Mesothelial cell of epicardium (in vitro differentiated cells): ENCODE measurements at regions not wholly inside any gene's neighbourhood (a gene's known extent, or its start where the extent isn't known, plus 50 kb on each side); places are given as distances from the start of the nearest gene placed in this dataset.
"Not testable (repeated sequence)": the region's sequence is repeated elsewhere in the genome, so short reads cannot be mapped to it uniquely, and the experiment has no call there.

Experiments used
- DNase-seq, 2 experiments: peaks; one replicate each; pipeline ENCODE4 v3.0.0; 2021; ENCODE audit warnings: low spot score in 2 of 2; ENCODE audit not compliant: unreplicated experiment in 2 of 2
- H3K27ac Mint-ChIP-seq: 2 replicates; pipeline ENCODE4 v1.8.0; 2021; ENCODE audit warnings: mixed read lengths
- H3K27me3 Mint-ChIP-seq: 2 replicates; pipeline ENCODE4 v1.8.0; 2021; ENCODE audit warnings: low read depth, mixed read lengths
- H3K36me3 Mint-ChIP-seq: 2 replicates; pipeline ENCODE4 v1.8.0; 2021; ENCODE audit warnings: mixed read lengths
- H3K4me1 Mint-ChIP-seq: 2 replicates; pipeline ENCODE4 v1.8.0; 2021; ENCODE audit warnings: mixed read lengths
- H3K4me3 Mint-ChIP-seq: 2 replicates; pipeline ENCODE4 v1.8.0; 2021; ENCODE audit warnings: mild to moderate bottlenecking, moderate library complexity, mixed read lengths
- H3K9me3 Mint-ChIP-seq: 2 replicates; pipeline ENCODE4 v1.8.0; 2021; ENCODE audit warnings: mixed read lengths
- CTCF ChIP-seq: fragments of 200-600 bp; sonication (generic); IDR thresholded peaks from one replicate; pipeline ENCODE4 v1.5.0; 2021; ENCODE audit warnings: antibody characterized with exemption; ENCODE audit not compliant: unreplicated experiment

GRCh38 chr1:4253935-4254334 is 353.9 kb upstream of the C1orf174 start:
- no peak overlapping the region for H3K27ac Mint-ChIP-seq
- H3K36me3 Mint-ChIP-seq = no peaks in the 10 kb centered on the region
- H3K4me1 Mint-ChIP-seq = no peaks in the 10 kb centered on the region
- H3K4me3 Mint-ChIP-seq = no peak overlapping the region
- no peak for DNase-seq
- TF ChIP-seq CTCF = no peak
- peaks cover 49% of the 10 kb centered on the region for H3K9me3 Mint-ChIP-seq
- H3K27me3 Mint-ChIP-seq = no peaks in the 10 kb centered on the region

- Mint-ChIP-seq H3K27ac (no peak overlapping the region), H3K4me3 (no peak overlapping the region), H3K9me3 (peaks cover 47% of the 10 kb centered on the region), H3K4me1 (no peaks in the 10 kb centered on the region), H3K27me3 (no peaks in the 10 kb centered on the region), H3K36me3 (no peaks in the 10 kb centered on the region)
- no peak for DNase-seq
- no peak for TF ChIP-seq CTCF
These were observed 356.3 kb upstream of the C1orf174 start for GRCh38 chr1:4256351-4256750.

- not testable (repeated sequence) for H3K27ac Mint-ChIP-seq, H3K4me1 Mint-ChIP-seq, H3K4me3 Mint-ChIP-seq, H3K27me3 Mint-ChIP-seq, DNase-seq, H3K36me3 Mint-ChIP-seq
- peaks cover 49% of the 10 kb centered on the region for H3K9me3 Mint-ChIP-seq
These were observed 358.2 kb upstream of the C1orf174 start for GRCh38 chr1:4258146-4258777.

GRCh38 chr1:4261327-4261726 is 361.3 kb upstream of the C1orf174 start:
- no peak for TF ChIP-seq CTCF

GRCh38 chr1:4262665-4263064 is 362.6 kb upstream of the C1orf174 start:
- no peak for TF ChIP-seq CTCF
- Mint-ChIP-seq H3K36me3 (no peaks in the 10 kb centered on the region), H3K9me3 (peaks cover 30% of the 10 kb centered on the region), H3K27ac (no peak overlapping the region), H3K27me3 (no peaks in the 10 kb centered on the region), H3K4me3 (no peak overlapping the region), H3K4me1 (no peaks in the 10 kb centered on the region)
- no peak for DNase-seq

More at GRCh38 chr1:4261327-4261726, 361.3 kb upstream of the C1orf174 start:
- H3K4me1 Mint-ChIP-seq = no peaks in the 10 kb centered on the region
- H3K27ac Mint-ChIP-seq = no peak overlapping the region
- H3K27me3 Mint-ChIP-seq = no peaks in the 10 kb centered on the region
- DNase-seq = no peak
- no peak overlapping the region for H3K4me3 Mint-ChIP-seq
- no peaks in the 10 kb centered on the region for H3K36me3 Mint-ChIP-seq
- H3K9me3 Mint-ChIP-seq = peaks cover 43% of the 10 kb centered on the region

GRCh38 chr1:4263699-4264098 is 363.6 kb upstream of the C1orf174 start:
- Mint-ChIP-seq H3K27ac (no peak overlapping the region), H3K4me3 (no peak overlapping the region), H3K9me3 (peaks cover 26% of the 10 kb centered on the region), H3K4me1 (no peaks in the 10 kb centered on the region), H3K27me3 (no peaks in the 10 kb centered on the region), H3K36me3 (no peaks in the 10 kb centered on the region)
- no peak for TF ChIP-seq CTCF
- no peak for DNase-seq
